GM23248 (cell line): ENCODE measurements at regions not wholly inside any gene's neighbourhood (a gene's known extent, or its start where the extent isn't known, plus 50 kb on each side); places are given as distances from the start of the nearest gene placed in this dataset.

Experiments
- EZH2 ChIP-seq: fragments of 200-600 bp; sonication (generic); IDR thresholded peaks from 2 replicates; pipeline ENCODE4 v1.6.1; 2018; ENCODE audit warnings: antibody characterized with exemption, mild to moderate bottlenecking; ENCODE audit not compliant: insufficient read depth, poor library complexity, severe bottlenecking
- EZH2phosphoT487 ChIP-seq: fragments of 200-600 bp; sonication (generic); IDR thresholded peaks from 2 replicates; pipeline ENCODE4 v1.6.1; 2018; ENCODE audit warnings: antibody characterized with exemption, moderate library complexity, mild to moderate bottlenecking, low read depth; ENCODE audit not compliant: insufficient read depth

DNA sequence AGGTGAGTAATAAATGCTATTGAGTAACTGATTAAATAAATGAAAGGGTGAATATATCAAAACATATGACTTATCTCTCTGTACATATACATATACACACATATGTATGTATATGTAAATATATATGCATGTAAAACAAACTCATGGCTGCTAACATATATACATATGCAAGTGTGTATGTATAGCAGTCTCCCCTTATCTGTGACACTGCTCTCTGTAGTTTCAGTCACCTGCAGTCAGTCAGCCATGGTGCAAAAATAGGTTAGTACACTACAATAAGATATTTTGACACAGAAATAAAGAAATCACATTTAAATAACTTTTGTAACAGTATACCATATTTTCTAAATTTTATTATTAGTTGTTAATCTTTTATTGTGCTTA is 467.4 kb downstream of the EPHA5 start:
- TF ChIP-seq EZH2 = no peak
- TF ChIP-seq EZH2phosphoT487 = no peak
